KG1 (cell line): ENCODE measurements at regions not wholly inside any gene's neighbourhood (a gene's known extent, or its start where the extent isn't known, plus 50 kb on each side); places are given as distances from the start of the nearest gene placed in this dataset.
"Not testable (repeated sequence)": the region's sequence is repeated elsewhere in the genome, so short reads cannot be mapped to it uniquely, and the experiment has no call there.

Experiments used
- DNase-seq: peaks from one replicate; lab custom pipeline; 2025; lab: John Stamatoyannopoulos, UW

GRCh38 chr4:26044983-26045382, 131.0 kb downstream of the SMIM20 start:
- DNase-seq: no peak

GRCh38 chr4:26047795-26048194, 133.8 kb downstream of the SMIM20 start:
- DNase-seq: no peak

GRCh38 chr4:26048378-26048882, 134.4 kb downstream of the SMIM20 start:
- no peak for DNase-seq

GRCh38 chr4:26048950-26049349, 134.9 kb downstream of the SMIM20 start:
- DNase-seq: no peak

GRCh38 chr4:26049447-26049846, 135.4 kb downstream of the SMIM20 start:
- no peak for DNase-seq

- no peak for DNase-seq
These were observed 136.2 kb downstream of the SMIM20 start for GRCh38 chr4:26050212-26050643.

GRCh38 chr4:26050671-26051070, 136.7 kb downstream of the SMIM20 start:
- DNase-seq: no peak

- no peak for DNase-seq
These were observed 137.2 kb downstream of the SMIM20 start for GRCh38 chr4:26051240-26051639.

- DNase-seq: no peak
These were observed 138.9 kb downstream of the SMIM20 start for GRCh38 chr4:26052663-26053541.

- no peak for DNase-seq
These were observed 139.7 kb downstream of the SMIM20 start for GRCh38 chr4:26053761-26054160.

GRCh38 chr4:26055855-26056254, 141.8 kb downstream of the SMIM20 start:
- DNase-seq: no peak

GRCh38 chr4:26056406-26056805, 142.4 kb downstream of the SMIM20 start:
- no peak for DNase-seq

GRCh38 chr4:26057839-26058238, 143.8 kb downstream of the SMIM20 start:
- not testable (repeated sequence) for DNase-seq

- no peak for DNase-seq
These were observed 144.5 kb downstream of the SMIM20 start for GRCh38 chr4:26058537-26058936.

- DNase-seq: no peak
These were observed 145.6 kb downstream of the SMIM20 start for GRCh38 chr4:26059391-26060154.

GRCh38 chr4:26060286-26060685, 146.3 kb downstream of the SMIM20 start:
- no peak for DNase-seq

- peak; percentile 7 for DNase-seq
These were observed 147.4 kb downstream of the SMIM20 start for GRCh38 chr4:26061248-26061986.

- DNase-seq: no peak
These were observed 148.2 kb downstream of the SMIM20 start for GRCh38 chr4:26062215-26062614.

GRCh38 chr4:26064009-26064408, 150.0 kb downstream of the SMIM20 start:
- not testable (repeated sequence) for DNase-seq

- no peak for DNase-seq
These were observed 151.8 kb downstream of the SMIM20 start for GRCh38 chr4:26065833-26066232.

- DNase-seq: no peak
These were observed 153.0 kb downstream of the SMIM20 start for GRCh38 chr4:26067035-26067434.

GRCh38 chr4:26069218-26069617, 155.2 kb downstream of the SMIM20 start:
- DNase-seq: no peak
